ENCODE measurements at regions not wholly inside any gene's neighbourhood (a gene's known extent, or its start where the extent isn't known, plus 50 kb on each side); places are given as distances from the start of the nearest gene placed in this dataset.

GRCh38 chr12:116420227-116420880 is 138.8 kb upstream of the MAP1LC3B2 start:
- WGBS, 2 experiments, result 81 to 82% methylated on average over 8 of the region's 8 CpGs
- Histone ChIP-seq H3K27ac (ENCODE audit: insufficient read depth, low read depth, low read length, poor library complexity, severe bottlenecking) (no peak overlapping the region), H3K9me3 (ENCODE audit: control insufficient read depth, low read length) (no peaks in the 10 kb centered on the region), H3K36me3 (ENCODE audit: control insufficient read depth, insufficient read depth, low read length) (no peaks in the 10 kb centered on the region), H3K4me3 (ENCODE audit: insufficient read depth, low read depth, low read length) (no peak overlapping the region), H3K27me3 (ENCODE audit: control insufficient read depth, insufficient read depth, low read length, poor library complexity, severe bottlenecking) (no peaks in the 10 kb centered on the region), H3K4me1 (ENCODE audit: control insufficient read depth, insufficient read depth, low read length) (peaks cover 15% of the 10 kb centered on the region)

- no peak overlapping the region for H3K27ac ChIP-seq (ENCODE audit: insufficient read depth, low read depth, low read length, poor library complexity, severe bottlenecking)
- 95 to 96% methylated on average over 2 of the region's 2 CpGs for WGBS, 2 experiments
- no peaks in the 10 kb centered on the region for H3K36me3 ChIP-seq (ENCODE audit: control insufficient read depth, insufficient read depth, low read length)
- H3K4me1 ChIP-seq (ENCODE audit: control insufficient read depth, insufficient read depth, low read length), result peaks cover 18% of the 10 kb centered on the region
- H3K4me3 ChIP-seq (ENCODE audit: insufficient read depth, low read depth, low read length), result no peak overlapping the region
- H3K9me3 ChIP-seq (ENCODE audit: control insufficient read depth, low read length), result no peaks in the 10 kb centered on the region
- H3K27me3 ChIP-seq (ENCODE audit: control insufficient read depth, insufficient read depth, low read length, poor library complexity, severe bottlenecking), result no peaks in the 10 kb centered on the region
Observed at GRCh38 chr12:116421785-116422538, 137.2 kb upstream of the MAP1LC3B2 start.

- no peak overlapping the region for H3K4me3 ChIP-seq (ENCODE audit: insufficient read depth, low read depth, low read length)
- WGBS, 2 experiments, result 89 to 95% methylated on average over 4 of the region's 4 CpGs
- peaks cover 28% of the 10 kb centered on the region for H3K4me1 ChIP-seq (ENCODE audit: control insufficient read depth, insufficient read depth, low read length)
- H3K36me3 ChIP-seq (ENCODE audit: control insufficient read depth, insufficient read depth, low read length), result no peaks in the 10 kb centered on the region
- no peaks in the 10 kb centered on the region for H3K27me3 ChIP-seq (ENCODE audit: control insufficient read depth, insufficient read depth, low read length, poor library complexity, severe bottlenecking)
- no peak overlapping the region for H3K27ac ChIP-seq (ENCODE audit: insufficient read depth, low read depth, low read length, poor library complexity, severe bottlenecking)
- H3K9me3 ChIP-seq (ENCODE audit: control insufficient read depth, low read length), result no peaks in the 10 kb centered on the region
Observed at GRCh38 chr12:116423094-116423493, 136.1 kb upstream of the MAP1LC3B2 start.

GRCh38 chr12:116425256-116426193 is 133.7 kb upstream of the MAP1LC3B2 start:
- 91 to 94% methylated on average over 14 to 15 of the region's 15 CpGs for WGBS, 2 experiments
- Histone ChIP-seq H3K27ac (ENCODE audit: insufficient read depth, low read depth, low read length, poor library complexity, severe bottlenecking) (no peak overlapping the region), H3K4me3 (ENCODE audit: insufficient read depth, low read depth, low read length) (no peak overlapping the region), H3K4me1 (ENCODE audit: control insufficient read depth, insufficient read depth, low read length) (peaks cover 23% of the 10 kb centered on the region), H3K9me3 (ENCODE audit: control insufficient read depth, low read length) (no peaks in the 10 kb centered on the region), H3K27me3 (ENCODE audit: control insufficient read depth, insufficient read depth, low read length, poor library complexity, severe bottlenecking) (no peaks in the 10 kb centered on the region), H3K36me3 (ENCODE audit: control insufficient read depth, insufficient read depth, low read length) (no peaks in the 10 kb centered on the region)

GRCh38 chr12:116426391-116427136 is 132.6 kb upstream of the MAP1LC3B2 start:
- H3K27ac ChIP-seq (ENCODE audit: insufficient read depth, low read depth, low read length, poor library complexity, severe bottlenecking), result peak overlapping the region; percentile 76
- no peaks in the 10 kb centered on the region for H3K9me3 ChIP-seq (ENCODE audit: control insufficient read depth, low read length)

GRCh38 chr12:116427200-116427930 is 131.8 kb upstream of the MAP1LC3B2 start:
- Histone ChIP-seq H3K27ac (ENCODE audit: insufficient read depth, low read depth, low read length, poor library complexity, severe bottlenecking) (peak overlapping the region; percentile 76), H3K4me3 (ENCODE audit: insufficient read depth, low read depth, low read length) (no peak overlapping the region), H3K36me3 (ENCODE audit: control insufficient read depth, insufficient read depth, low read length) (no peaks in the 10 kb centered on the region), H3K4me1 (ENCODE audit: control insufficient read depth, insufficient read depth, low read length) (peaks cover 18% of the 10 kb centered on the region), H3K27me3 (ENCODE audit: control insufficient read depth, insufficient read depth, low read length, poor library complexity, severe bottlenecking) (no peaks in the 10 kb centered on the region), H3K9me3 (ENCODE audit: control insufficient read depth, low read length) (no peaks in the 10 kb centered on the region)
- WGBS, 2 experiments, result 7% methylated on average over 19 of the region's 19 CpGs

More at GRCh38 chr12:116426391-116427136, 132.6 kb upstream of the MAP1LC3B2 start:
- no peaks in the 10 kb centered on the region for H3K27me3 ChIP-seq (ENCODE audit: control insufficient read depth, insufficient read depth, low read length, poor library complexity, severe bottlenecking)
- 40 to 42% methylated on average over 13 of the region's 13 CpGs for WGBS, 2 experiments
- H3K4me1 ChIP-seq (ENCODE audit: control insufficient read depth, insufficient read depth, low read length), result peaks cover 18% of the 10 kb centered on the region
- H3K4me3 ChIP-seq (ENCODE audit: insufficient read depth, low read depth, low read length), result no peak overlapping the region
- no peaks in the 10 kb centered on the region for H3K36me3 ChIP-seq (ENCODE audit: control insufficient read depth, insufficient read depth, low read length)

GRCh38 chr12:116429826-116430360 is 129.3 kb upstream of the MAP1LC3B2 start:
- WGBS, 2 experiments, result 81 to 86% methylated on average over 6 to 7 of the region's 7 CpGs
- H3K27me3 ChIP-seq (ENCODE audit: control insufficient read depth, insufficient read depth, low read length, poor library complexity, severe bottlenecking), result no peaks in the 10 kb centered on the region
- no peak overlapping the region for H3K4me3 ChIP-seq (ENCODE audit: insufficient read depth, low read depth, low read length)
- no peaks in the 10 kb centered on the region for H3K36me3 ChIP-seq (ENCODE audit: control insufficient read depth, insufficient read depth, low read length)
- H3K9me3 ChIP-seq (ENCODE audit: control insufficient read depth, low read length), result no peaks in the 10 kb centered on the region
- H3K4me1 ChIP-seq (ENCODE audit: control insufficient read depth, insufficient read depth, low read length), result peaks cover 37% of the 10 kb centered on the region
- no peak overlapping the region for H3K27ac ChIP-seq (ENCODE audit: insufficient read depth, low read depth, low read length, poor library complexity, severe bottlenecking)

GRCh38 chr12:116430911-116431565 is 128.1 kb upstream of the MAP1LC3B2 start:
- H3K4me3 ChIP-seq (ENCODE audit: insufficient read depth, low read depth, low read length), result no peak overlapping the region
- WGBS, 2 experiments, result 79 to 83% methylated on average over 5 of the region's 5 CpGs

More at GRCh38 chr12:116430911-116431565, 128.1 kb upstream of the MAP1LC3B2 start:
- Histone ChIP-seq H3K27ac (ENCODE audit: insufficient read depth, low read depth, low read length, poor library complexity, severe bottlenecking) (no peak overlapping the region), H3K9me3 (ENCODE audit: control insufficient read depth, low read length) (no peaks in the 10 kb centered on the region), H3K36me3 (ENCODE audit: control insufficient read depth, insufficient read depth, low read length) (no peaks in the 10 kb centered on the region), H3K4me1 (ENCODE audit: control insufficient read depth, insufficient read depth, low read length) (peaks cover 38% of the 10 kb centered on the region), H3K27me3 (ENCODE audit: control insufficient read depth, insufficient read depth, low read length, poor library complexity, severe bottlenecking) (no peaks in the 10 kb centered on the region)
